ENCODE measurements at regions not wholly inside any gene's neighbourhood (a gene's known extent, or its start where the extent isn't known, plus 50 kb on each side); places are given as distances from the start of the nearest gene placed in this dataset.

GRCh38 chr7:22675421-22675820, 51.6 kb upstream of the IL6 start:
- intact Hi-C loops (cut with micrococcal nuclease): loop anchor here in 1 of 2 donors (10.0 kb wide), 1 partner anchor 111 kb away; no protein-coding TSS in a partner anchor
- Histone ChIP-seq H3K27ac (ENCODE audit: low read depth in 1 of 2, low read length in 2 of 2) (no peak overlapping the region), H3K4me2 (replicated peaks; ENCODE audit: extremely low read depth, low read length, poor library complexity, severe bottlenecking) (no peak overlapping the region), H3K9ac (ENCODE audit: insufficient read depth, low read length, poor library complexity, severe bottlenecking) (no peak overlapping the region), H4K20me1 (ENCODE audit: insufficient read depth, low read length) (no peaks in the 10 kb centered on the region), H3K27me3 (ENCODE audit: control insufficient read depth in 2 of 2, insufficient read depth in 2 of 2, low read length in 2 of 2) (no peaks in the 10 kb centered on the region), H2AFZ (ENCODE audit: insufficient read depth, low read depth, low read length, poor library complexity, severe bottlenecking) (no peak overlapping the region), H3K4me1 (ENCODE audit: control insufficient read depth in 1 of 2, insufficient read depth in 2 of 2, low read length in 2 of 2) (peaks cover 33 to 36% of the 10 kb centered on the region in 2 donors), H3K36me3 (replicated peaks in 1 of 2; ENCODE audit: control insufficient read depth in 1 of 2, insufficient read depth in 2 of 2, low read length in 2 of 2) (no peaks in the 10 kb centered on the region), H3K9me3 (replicated peaks in 1 of 2; ENCODE audit: control insufficient read depth in 1 of 2, insufficient read depth in 1 of 2, low read length in 2 of 2) (no peaks in the 10 kb centered on the region), H3K79me2 (ENCODE audit: insufficient read depth, low read length) (no peaks in the 10 kb centered on the region), H3K4me3 (replicated peaks in 1 of 3; ENCODE audit: low read depth in 2 of 3, low read length in 3 of 3) (no peak overlapping the region)
- Mint-ChIP-seq H3K4me3 (no peak overlapping the region), H3K27ac (peak overlapping the region in 2 of 7 donors; percentile 16 to 58), H3K36me3 (no peaks in the 10 kb centered on the region), H3K27me3 (ENCODE audit: low read depth in 3 of 3) (peaks cover 0 to 6% (median 3%) of the 10 kb centered on the region in 3 donors), H3K4me1 (peaks cover 35% of the 10 kb centered on the region), H3K9me3 (peaks cover 0 to 2% (median 0%) of the 10 kb centered on the region in 7 donors)
- TF ChIP-seq CTCF (IDR thresholded peaks at IDR 0.05): no peak
- DNase-seq: peak in 2 of 3 donors; percentile 34 to 43
- WGBS (ENCODE audit: insufficient coverage): 0% methylated on average over 1 of the region's 5 CpGs

DNA sequence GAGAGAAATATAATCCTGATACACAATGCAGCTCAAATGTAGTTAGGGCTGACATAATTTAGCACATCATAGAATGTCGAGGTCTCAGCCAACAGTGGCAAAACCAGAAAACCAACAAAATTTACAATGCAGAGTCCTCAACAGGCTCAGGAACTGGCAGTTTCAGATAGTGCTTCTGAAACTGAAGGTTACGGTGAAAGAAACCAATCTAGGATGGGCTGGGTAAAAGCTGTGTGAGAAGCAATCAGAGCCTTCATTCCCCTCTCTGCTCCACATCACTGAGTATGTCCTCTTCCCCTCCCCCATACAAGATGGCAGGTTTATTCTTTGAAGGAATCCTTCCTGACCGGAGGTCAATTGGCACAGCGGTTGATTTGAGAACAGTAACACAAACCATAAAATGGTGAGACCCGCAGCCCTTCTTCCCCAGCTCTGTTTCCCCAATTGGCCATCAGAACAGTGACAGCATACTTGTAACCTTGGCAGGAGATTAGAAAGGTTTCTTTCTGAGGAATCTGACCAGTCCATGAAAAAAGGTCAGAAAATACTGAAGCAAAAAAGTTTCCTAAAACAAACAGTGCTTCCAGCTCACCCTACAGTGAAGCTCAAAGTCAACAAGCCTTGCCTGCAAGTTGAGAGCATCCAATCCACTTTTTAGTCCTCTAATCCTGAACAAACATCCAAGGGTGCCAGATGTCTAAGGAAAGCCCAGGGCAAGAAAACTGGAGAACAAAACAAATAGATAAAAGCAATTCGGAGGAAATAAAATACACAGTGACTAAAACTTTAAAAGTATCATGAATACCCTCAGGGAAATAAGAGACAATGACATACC, 53.9 kb upstream of the IL6 start:
- Mint-ChIP-seq H3K4me1 (peaks cover 31% of the 10 kb centered on the region), H3K36me3 (no peaks in the 10 kb centered on the region), H3K27ac (peak overlapping the region in 1 of 7 donors; percentile 6), H3K9me3 (peaks cover 0 to 2% (median 0%) of the 10 kb centered on the region in 7 donors), H3K4me3 (no peak overlapping the region), H3K27me3 (ENCODE audit: low read depth in 3 of 3) (peaks cover 0 to 6% (median 3%) of the 10 kb centered on the region in 3 donors)
- Histone ChIP-seq H3K4me3 (replicated peaks in 1 of 3; ENCODE audit: low read depth in 2 of 3, low read length in 3 of 3) (no peak overlapping the region), H3K27me3 (ENCODE audit: control insufficient read depth in 2 of 2, insufficient read depth in 2 of 2, low read length in 2 of 2) (no peaks in the 10 kb centered on the region), H3K27ac (ENCODE audit: low read depth in 1 of 2, low read length in 2 of 2) (no peak overlapping the region), H4K20me1 (ENCODE audit: insufficient read depth, low read length) (no peaks in the 10 kb centered on the region), H3K9ac (ENCODE audit: insufficient read depth, low read length, poor library complexity, severe bottlenecking) (no peak overlapping the region), H3K9me3 (replicated peaks in 1 of 2; ENCODE audit: control insufficient read depth in 1 of 2, insufficient read depth in 1 of 2, low read length in 2 of 2) (no peaks in the 10 kb centered on the region), H3K36me3 (replicated peaks in 1 of 2; ENCODE audit: control insufficient read depth in 1 of 2, insufficient read depth in 2 of 2, low read length in 2 of 2) (no peaks in the 10 kb centered on the region), H3K4me2 (replicated peaks; ENCODE audit: extremely low read depth, low read length, poor library complexity, severe bottlenecking) (no peak overlapping the region), H3K79me2 (ENCODE audit: insufficient read depth, low read length) (no peaks in the 10 kb centered on the region), H3K4me1 (ENCODE audit: control insufficient read depth in 1 of 2, insufficient read depth in 2 of 2, low read length in 2 of 2) (peaks cover 28 to 32% of the 10 kb centered on the region in 2 donors), H2AFZ (ENCODE audit: insufficient read depth, low read depth, low read length, poor library complexity, severe bottlenecking) (no peak overlapping the region)
- no peak for TF ChIP-seq CTCF (IDR thresholded peaks at IDR 0.05)
- no peak for DNase-seq
- WGBS (ENCODE audit: insufficient coverage): no CpG with 5 or more reads among the region's 6 CpGs
- intact Hi-C loops (cut with micrococcal nuclease): loop anchor here in 1 of 2 donors (10.0 kb wide), 1 partner anchor 108 kb away; no protein-coding TSS in a partner anchor

All from CD14-positive monocyte (primary cell).